Kidney epithelial cell (primary cell): ENCODE measurements at regions not wholly inside any gene's neighbourhood (a gene's known extent, or its start where the extent isn't known, plus 50 kb on each side); places are given as distances from the start of the nearest gene placed in this dataset.

Experiments used
- DNase-seq: peaks from one replicate; pipeline ENCODE4 v3.0.0-alpha.2; 2010; ENCODE audit warnings: low read depth
- H3K27me3 ChIP-seq: 2 replicates; pipeline ENCODE4 v1.6.0; 2011; ENCODE audit warnings: low read length; ENCODE audit not compliant: control insufficient read depth, insufficient read depth
- H3K36me3 ChIP-seq: 2 replicates; pipeline ENCODE4 v1.5.1; 2011; ENCODE audit warnings: low read length; ENCODE audit not compliant: control insufficient read depth, insufficient read depth
- H3K4me3 ChIP-seq: 2 replicates; pipeline ENCODE4 v1.5.1; 2011; ENCODE audit warnings: low read depth, mild to moderate bottlenecking, control low read depth, low read length
- TF ChIP-seq, protein P1 (sequence below): IDR thresholded peaks from 2 replicates; pipeline ENCODE4 v1.5.1; 2011; ENCODE audit warnings: mild to moderate bottlenecking, moderate library complexity, low read length, control low read depth, inconsistent platforms; ENCODE audit not compliant: insufficient read depth, poor library complexity, severe bottlenecking

DNA sequence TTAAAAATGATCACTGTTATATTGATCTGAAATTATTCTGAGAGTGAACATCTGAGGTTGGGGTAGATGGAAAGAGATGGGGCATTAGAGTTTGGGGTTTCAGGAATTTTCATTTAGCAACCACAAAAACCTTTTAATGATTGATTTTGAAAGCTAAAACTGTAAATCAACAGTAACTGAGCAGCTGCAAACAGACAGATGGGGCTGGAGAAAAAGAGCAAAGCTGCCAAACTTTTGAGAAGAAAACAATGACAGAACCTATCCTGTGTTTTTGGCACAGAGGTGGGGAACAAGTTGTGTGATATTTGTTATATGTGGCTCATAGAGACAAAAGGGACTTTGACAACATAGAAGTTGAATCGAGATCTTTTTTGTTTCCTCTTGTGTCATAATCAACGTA lies 415.8 kb upstream of the DSEL start:
- no peaks in the 10 kb centered on the region for H3K36me3 ChIP-seq
- no peak overlapping the region for H3K4me3 ChIP-seq
- TF ChIP-seq, protein P1, sequence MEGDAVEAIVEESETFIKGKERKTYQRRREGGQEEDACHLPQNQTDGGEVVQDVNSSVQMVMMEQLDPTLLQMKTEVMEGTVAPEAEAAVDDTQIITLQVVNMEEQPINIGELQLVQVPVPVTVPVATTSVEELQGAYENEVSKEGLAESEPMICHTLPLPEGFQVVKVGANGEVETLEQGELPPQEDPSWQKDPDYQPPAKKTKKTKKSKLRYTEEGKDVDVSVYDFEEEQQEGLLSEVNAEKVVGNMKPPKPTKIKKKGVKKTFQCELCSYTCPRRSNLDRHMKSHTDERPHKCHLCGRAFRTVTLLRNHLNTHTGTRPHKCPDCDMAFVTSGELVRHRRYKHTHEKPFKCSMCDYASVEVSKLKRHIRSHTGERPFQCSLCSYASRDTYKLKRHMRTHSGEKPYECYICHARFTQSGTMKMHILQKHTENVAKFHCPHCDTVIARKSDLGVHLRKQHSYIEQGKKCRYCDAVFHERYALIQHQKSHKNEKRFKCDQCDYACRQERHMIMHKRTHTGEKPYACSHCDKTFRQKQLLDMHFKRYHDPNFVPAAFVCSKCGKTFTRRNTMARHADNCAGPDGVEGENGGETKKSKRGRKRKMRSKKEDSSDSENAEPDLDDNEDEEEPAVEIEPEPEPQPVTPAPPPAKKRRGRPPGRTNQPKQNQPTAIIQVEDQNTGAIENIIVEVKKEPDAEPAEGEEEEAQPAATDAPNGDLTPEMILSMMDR = no peak
- no peak for DNase-seq
- no peaks in the 10 kb centered on the region for H3K27me3 ChIP-seq

DNA sequence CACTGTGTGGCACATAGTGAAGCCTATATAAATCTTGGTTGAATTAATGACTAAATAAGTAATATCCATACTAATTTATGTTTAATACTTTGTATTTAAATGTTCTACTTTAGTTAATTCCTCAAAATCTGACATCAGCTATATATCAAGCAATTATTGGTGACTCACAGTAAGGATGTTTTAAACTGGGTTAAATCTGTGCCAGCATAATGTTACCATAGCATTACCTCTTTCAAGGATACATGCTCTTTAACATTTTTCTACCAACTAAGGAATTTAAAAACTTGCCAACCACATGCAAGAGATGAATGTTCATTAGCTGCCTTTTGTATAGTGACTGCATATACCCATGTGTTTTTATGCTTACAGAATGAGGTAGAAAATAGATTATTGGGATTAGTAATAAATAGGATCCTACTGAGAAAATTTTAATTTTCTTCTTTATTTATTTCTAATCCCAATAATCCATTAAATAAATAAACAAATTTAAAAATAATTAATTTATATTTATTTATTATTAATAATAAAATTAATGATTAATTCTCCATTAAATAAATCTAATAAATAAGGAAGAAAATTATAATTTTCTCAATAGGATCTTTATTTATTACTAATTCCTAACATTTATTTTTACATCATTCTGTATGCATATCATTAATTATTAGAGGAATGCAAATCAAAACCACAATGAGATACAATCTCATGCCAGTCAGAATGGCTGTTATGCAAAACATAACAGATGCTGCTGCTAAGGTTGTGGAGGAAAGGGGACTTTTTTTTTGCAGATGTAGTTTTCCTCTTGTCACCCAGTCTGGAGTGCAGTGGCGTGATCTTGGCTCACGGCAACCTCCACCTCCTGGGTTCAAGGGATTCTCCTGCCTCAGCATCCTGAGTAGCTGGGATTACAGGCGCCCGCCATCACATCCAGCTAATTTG lies 410.7 kb upstream of the DSEL start:
- Histone ChIP-seq H3K27me3 (no peaks in the 10 kb centered on the region), H3K36me3 (no peaks in the 10 kb centered on the region), H3K4me3 (no peak overlapping the region)
- DNase-seq = no peak
- TF ChIP-seq, protein P1 = no peak

DNA sequence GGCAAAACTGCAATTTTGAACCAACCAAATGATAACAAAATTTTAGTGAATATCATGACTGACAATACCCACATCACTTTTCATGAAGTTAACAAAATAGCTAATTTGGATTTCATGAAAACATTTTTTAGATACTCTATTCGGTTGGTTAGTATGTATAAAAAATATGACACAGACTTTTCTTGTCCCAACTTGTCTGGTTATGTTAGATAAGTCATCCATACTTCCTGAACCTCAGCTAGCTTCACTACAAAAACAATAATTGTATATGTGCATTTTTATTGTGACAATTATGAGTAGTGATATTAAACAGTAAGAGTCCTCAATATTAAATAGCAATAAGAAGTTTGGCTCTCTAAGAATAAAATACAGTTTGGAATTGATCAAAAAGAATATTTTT lies 408.1 kb upstream of the DSEL start:
- DNase-seq = no peak
- TF ChIP-seq, protein P1 = no peak
- Histone ChIP-seq H3K27me3 (no peaks in the 10 kb centered on the region), H3K36me3 (no peaks in the 10 kb centered on the region), H3K4me3 (no peak overlapping the region)

DNA sequence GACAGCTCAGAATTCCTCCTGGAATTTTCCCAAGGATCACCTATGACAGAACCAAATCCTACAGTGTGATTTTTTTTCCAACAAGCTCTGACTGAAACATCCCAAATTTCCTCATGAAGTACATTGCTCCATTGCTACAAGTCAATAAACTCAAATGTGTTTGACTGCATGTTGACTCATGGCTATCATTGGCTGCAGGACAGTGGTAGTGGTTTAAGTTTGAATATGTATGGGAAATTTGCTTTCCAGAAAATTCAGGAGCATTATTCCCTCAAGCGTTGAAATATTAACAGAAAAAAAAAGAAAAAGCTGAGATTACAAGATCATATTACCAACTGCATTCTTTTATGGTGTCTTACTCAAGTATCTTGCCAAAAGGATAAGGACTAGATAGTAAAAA lies 402.8 kb upstream of the DSEL start:
- TF ChIP-seq, protein P1 = no peak
- H3K27me3 ChIP-seq = no peaks in the 10 kb centered on the region
- DNase-seq = no peak
- H3K4me3 ChIP-seq = no peak overlapping the region
- no peaks in the 10 kb centered on the region for H3K36me3 ChIP-seq

DNA sequence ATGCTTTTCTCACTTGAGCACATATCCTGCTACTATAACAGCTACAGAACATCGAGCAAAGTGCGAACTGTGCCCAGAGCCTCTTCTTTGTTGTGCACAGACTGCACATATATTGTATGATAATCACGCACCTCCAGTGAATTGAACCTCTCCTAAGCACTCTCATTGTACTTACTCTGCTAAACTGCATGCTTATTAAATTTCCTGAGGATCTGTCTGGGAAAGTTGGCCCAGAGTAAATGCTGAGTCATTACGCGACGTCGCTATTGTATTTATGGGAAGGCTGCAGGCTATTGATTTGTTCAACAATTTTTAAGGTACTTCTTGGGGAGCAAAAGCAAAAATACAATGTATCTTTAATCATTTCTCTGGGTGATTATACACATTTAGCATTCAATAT lies 399.6 kb upstream of the DSEL start:
- TF ChIP-seq, protein P1 = no peak
- no peak overlapping the region for H3K4me3 ChIP-seq
- no peaks in the 10 kb centered on the region for H3K36me3 ChIP-seq
- no peaks in the 10 kb centered on the region for H3K27me3 ChIP-seq
- DNase-seq = no peak

DNA sequence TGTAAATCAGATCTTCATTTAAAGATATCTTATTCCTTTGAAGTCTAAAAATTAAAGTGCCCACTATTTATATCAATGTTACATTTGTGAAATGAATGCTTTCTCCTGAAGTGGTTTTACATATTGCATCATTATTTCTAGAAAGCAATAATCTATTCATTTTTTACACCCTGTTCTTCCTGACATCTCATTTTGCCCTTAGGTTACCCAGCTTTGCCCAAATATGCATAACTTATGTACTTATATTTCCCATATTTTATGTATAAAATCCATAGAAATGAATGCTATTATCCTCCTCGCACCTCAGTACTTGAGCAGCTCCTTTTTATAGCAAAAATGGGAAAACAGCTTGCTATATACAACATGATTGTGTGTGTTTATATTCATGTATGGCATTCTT lies 396.5 kb upstream of the DSEL start:
- DNase-seq = no peak
- no peaks in the 10 kb centered on the region for H3K36me3 ChIP-seq
- no peak overlapping the region for H3K4me3 ChIP-seq
- H3K27me3 ChIP-seq = no peaks in the 10 kb centered on the region
- TF ChIP-seq, protein P1 = no peak
